ENCODE measurements at regions not wholly inside any gene's neighbourhood (a gene's known extent, or its start where the extent isn't known, plus 50 kb on each side); places are given as distances from the start of the nearest gene placed in this dataset.

- TF ChIP-seq POLR2AphosphoS5 (IDR thresholded peaks at IDR 0.05) (no peak), CTCF (IDR thresholded peaks at IDR 0.05) (no peak)
Observed at GRCh38 chr5:106088462-106088861, 1582.3 kb downstream of the EFNA5 start.

Data from sigmoid colon (tissue), 4 donors.